ENCODE measurements at regions not wholly inside any gene's neighbourhood (a gene's known extent, or its start where the extent isn't known, plus 50 kb on each side); places are given as distances from the start of the nearest gene placed in this dataset.

- TF ChIP-seq CTCF (IDR thresholded peaks at IDR 0.05; ENCODE audit: insufficient read depth, low read length, poor library complexity, severe bottlenecking) (no peak), EZH2phosphoT487 (conservative IDR thresholded peaks at IDR 0.05; ENCODE audit: low read length) (no peak)
Observed at GRCh38 chr2:226467633-226468032, 332.0 kb downstream of the IRS1 start.
